Ovary (tissue), 3 donors: ENCODE measurements at regions not wholly inside any gene's neighbourhood (a gene's known extent, or its start where the extent isn't known, plus 50 kb on each side); places are given as distances from the start of the nearest gene placed in this dataset.

Experiments used
- EP300 ChIP-seq: sonication (generic); formaldehyde crosslinking; IDR thresholded peaks from one replicate; pipeline ENCODE4 v1.6.1; 2017; ENCODE audit warnings: antibody characterized with exemption
- POLR2A ChIP-seq: fragments of 450-650 bp; IDR thresholded peaks from one replicate; pipeline ENCODE4 v1.6.1; 2017; ENCODE audit warnings: antibody characterized with exemption, mild to moderate bottlenecking, moderate library complexity
- TF ChIP-seq, protein P1 (sequence below), 3 donors: fragments of 450-650 bp in 2 of 3; fragments of 200-600 bp in 1 of 3; IDR thresholded peaks; one replicate each; pipeline versions ENCODE4 v1.5.1 to v1.8.0; 2016 to 2022; ENCODE audit warnings: antibody characterized with exemption in 3 of 3, mild to moderate bottlenecking in 1 of 3
- donor health status: DM: no; HTN: no; CAD: no.

GRCh38 chr2:117019357-117019756, 795.1 kb upstream of the DDX18 start:
- TF ChIP-seq, protein P1, sequence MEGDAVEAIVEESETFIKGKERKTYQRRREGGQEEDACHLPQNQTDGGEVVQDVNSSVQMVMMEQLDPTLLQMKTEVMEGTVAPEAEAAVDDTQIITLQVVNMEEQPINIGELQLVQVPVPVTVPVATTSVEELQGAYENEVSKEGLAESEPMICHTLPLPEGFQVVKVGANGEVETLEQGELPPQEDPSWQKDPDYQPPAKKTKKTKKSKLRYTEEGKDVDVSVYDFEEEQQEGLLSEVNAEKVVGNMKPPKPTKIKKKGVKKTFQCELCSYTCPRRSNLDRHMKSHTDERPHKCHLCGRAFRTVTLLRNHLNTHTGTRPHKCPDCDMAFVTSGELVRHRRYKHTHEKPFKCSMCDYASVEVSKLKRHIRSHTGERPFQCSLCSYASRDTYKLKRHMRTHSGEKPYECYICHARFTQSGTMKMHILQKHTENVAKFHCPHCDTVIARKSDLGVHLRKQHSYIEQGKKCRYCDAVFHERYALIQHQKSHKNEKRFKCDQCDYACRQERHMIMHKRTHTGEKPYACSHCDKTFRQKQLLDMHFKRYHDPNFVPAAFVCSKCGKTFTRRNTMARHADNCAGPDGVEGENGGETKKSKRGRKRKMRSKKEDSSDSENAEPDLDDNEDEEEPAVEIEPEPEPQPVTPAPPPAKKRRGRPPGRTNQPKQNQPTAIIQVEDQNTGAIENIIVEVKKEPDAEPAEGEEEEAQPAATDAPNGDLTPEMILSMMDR (IDR thresholded peaks at IDR 0.05), result no peak
- TF ChIP-seq POLR2A (no peak), EP300 (no peak)
